Globus pallidus (tissue), 1 donor: ENCODE measurements at regions not wholly inside any gene's neighbourhood (a gene's known extent, or its start where the extent isn't known, plus 50 kb on each side); places are given as distances from the start of the nearest gene placed in this dataset.

Experiments used
- DNase-seq: peaks from one replicate; pipeline ENCODE4 v3.0.0-alpha.2; 2015; ENCODE audit warnings: low spot score

DNA sequence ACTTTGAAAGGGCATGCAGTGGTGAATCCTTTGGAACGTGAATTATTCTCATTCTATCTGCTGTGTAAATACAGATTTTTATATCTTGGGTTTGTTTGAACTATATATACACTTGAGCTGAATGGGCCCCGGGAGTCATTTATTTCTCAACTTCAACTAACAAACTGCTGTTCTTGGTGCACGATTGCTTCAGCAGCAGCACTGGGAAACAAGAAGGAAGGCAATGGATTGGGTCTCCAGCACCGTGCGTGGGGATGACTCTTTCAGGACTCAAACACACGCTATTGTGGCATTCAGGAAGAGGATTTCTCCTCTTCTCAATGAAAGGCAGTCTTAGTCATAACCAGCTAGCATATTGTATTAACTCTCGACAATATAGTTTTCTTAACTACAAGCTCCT is 226.0 kb upstream of the NFE2L3 start:
- DNase-seq = no peak

DNA sequence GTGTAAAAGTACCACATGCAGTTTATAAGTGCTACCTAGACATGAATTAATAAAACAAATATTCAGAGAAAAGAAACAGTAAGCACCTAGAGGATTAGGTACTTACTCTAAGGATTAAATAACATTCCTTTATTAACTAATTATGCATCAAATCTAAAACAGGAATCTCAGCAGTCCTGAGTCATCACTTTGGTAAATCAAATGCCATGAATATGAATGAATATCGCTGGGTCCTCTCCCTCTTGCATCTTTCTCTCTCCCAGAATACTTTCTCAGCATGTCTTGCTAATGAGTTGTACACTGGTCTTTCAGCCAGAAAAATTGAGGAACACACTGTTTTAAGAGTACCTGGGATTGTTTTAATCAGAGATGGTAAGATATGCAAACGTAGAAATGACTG is 225.5 kb upstream of the NFE2L3 start:
- DNase-seq = no peak

DNA sequence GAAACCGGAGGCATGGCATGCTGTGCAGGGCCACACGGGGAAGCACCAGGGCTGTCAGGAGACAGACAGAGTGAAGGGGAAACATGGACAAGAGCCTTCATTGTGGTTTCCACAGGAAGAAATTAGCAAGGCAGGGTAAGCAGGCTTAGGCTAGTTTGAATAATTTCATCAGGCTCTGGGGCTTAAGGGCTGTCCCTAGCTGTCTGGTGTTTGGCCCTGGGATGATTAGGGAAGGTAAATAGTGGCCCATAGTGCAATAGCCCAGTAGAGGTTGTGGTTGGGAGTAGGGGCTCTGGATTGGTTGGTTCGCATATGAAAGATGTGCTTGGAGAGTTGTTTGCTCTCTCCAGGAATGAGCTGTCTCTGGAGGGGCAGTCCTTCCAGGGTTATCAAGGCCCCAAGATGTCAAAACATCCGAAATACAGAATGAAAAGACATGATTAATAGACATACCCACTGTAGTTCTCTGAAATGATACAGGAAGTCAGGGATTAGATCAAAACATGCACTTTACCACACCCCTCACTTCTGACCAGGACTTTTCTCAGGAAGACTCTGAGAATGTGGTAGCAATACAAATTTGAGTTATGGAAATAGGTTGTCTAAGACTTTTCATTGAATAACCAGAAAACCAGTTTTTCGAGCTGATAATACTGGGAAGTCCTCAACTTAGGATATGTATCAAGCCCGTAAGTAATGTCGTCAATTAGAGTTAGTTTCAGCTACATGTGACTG is 224.9 kb upstream of the NFE2L3 start:
- no peak for DNase-seq

DNA sequence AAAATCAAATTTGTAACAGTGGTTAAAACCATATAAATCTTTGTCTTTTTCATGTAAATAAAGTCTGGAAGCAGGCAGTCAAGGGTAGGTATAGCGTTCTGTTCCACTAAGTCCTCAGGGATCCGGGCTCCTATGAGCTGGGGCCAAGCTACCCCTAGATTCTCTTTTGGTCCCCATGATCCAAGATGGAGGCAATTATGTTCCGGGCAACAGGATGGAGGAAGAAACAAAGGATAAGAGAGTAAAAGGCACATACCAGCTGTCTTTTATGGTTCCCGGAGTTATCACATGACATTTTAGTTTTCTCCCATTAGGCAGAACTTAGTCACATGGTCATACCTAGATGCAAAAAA is 224.4 kb upstream of the NFE2L3 start:
- no peak for DNase-seq

DNA sequence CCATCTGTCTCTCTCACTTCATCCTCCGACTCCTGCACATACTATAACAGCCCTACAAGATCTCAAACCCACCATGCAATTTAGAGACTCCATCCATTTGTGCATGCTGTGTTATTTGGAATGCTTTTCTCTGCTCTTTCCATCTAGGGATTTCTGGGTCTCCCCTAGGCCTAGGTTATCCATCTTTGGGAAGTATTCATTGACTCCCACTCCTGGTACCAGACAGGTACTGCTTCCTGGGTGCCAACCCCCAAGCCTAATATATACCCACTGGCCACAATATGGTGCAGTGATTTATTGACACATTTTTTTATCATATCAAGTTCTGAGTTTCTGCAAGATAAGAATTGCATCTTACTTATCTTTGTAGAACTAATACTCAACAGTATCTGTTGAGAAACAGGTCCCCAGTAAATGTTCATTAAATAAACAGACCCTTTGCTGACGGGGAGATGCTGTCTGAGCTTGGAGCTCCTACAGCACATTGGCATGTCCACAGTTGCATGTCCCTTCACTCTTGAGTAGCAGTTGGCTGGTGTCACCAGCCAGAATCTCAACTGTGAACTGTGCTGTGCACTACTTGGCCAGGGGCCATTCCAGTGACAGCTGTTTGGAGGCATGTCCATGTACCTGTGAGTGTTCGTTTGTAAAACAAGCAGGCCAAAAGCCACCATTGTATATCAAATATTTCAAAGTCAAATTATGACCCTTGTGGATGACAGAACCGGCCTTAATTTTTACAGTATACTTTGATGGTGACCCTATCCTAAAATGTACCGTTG is 223.3 kb upstream of the NFE2L3 start:
- no peak for DNase-seq

DNA sequence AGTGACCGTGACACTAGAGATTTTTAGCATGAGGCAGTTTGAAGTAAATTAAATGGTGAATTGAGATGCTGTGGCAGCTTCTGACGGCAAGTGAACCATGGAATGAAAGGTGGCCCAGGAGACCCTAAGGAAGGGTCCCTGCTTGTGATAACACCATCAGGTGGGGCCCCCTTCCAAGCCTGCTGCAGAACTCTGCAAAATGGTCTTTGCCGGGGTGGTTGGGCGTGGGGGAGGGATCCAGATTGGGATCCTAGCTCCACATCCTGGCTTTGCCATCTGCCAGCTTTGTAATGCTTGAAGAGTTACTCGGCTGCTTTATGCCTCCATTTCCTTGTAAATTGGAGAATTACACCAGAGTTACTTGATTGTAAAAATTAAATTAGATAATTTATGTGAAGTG is 222.6 kb upstream of the NFE2L3 start:
- no peak for DNase-seq

DNA sequence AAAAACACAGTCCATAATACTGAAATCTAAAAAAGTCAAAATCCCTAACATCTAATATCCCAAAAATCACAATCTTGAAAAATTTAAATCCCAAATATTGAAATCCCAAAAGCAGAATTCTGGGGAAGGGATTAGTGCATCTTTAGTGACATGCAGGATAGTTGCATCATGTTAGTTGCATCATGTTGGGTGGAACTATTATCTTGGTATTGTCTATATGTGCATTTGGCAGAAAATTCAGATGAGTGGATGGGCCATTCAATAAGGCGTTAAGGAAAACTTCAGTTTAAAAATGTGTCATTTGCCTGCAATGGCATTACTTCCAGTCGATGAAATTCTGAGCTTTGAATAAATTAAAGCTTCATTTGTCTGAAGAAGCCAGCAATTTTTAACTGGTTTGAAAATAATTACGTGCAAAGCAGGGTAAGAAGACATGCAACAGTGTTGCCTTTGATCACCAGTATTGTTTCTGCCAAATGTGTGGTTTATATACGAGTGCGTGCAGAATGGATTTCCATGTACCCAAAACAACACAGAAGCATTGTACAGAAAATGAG is 221.4 kb upstream of the NFE2L3 start:
- DNase-seq = no peak

DNA sequence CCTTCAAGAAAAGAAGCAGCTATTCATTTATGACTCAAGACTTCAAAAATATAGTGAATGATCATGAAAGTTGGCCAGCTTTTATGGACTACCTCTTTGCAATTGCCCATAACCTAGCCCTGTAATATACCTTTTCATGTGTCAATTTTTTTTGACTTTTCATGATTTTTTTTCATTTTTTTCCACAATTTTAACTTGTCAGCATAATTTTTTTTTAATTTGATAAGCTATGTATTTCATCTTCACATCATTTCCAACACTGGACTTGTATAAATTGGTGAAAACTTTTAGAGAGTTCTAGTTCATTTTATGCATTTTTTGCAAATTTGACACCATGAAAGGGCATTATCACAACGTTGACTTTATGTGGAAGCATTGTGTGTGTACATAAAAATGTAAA is 220.8 kb upstream of the NFE2L3 start:
- DNase-seq = no peak

DNA sequence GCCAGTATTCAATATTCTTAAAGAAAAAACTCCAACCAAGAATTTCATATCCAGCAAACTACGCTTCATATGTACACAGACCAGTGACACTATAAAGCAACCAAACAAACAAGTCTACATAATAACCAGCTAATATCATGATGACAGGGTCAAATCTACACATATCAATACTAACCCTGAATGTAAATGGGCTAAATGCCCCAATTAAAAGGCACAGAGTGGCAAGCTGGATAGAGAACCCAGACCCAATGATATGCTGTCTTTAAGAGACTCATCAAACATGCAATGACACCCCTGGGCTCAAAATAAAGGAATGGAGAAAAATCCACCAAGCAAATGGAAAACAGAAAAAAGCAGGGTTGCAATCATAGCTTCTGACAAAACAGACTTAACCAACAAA is 218.1 kb upstream of the NFE2L3 start:
- DNase-seq = no peak

DNA sequence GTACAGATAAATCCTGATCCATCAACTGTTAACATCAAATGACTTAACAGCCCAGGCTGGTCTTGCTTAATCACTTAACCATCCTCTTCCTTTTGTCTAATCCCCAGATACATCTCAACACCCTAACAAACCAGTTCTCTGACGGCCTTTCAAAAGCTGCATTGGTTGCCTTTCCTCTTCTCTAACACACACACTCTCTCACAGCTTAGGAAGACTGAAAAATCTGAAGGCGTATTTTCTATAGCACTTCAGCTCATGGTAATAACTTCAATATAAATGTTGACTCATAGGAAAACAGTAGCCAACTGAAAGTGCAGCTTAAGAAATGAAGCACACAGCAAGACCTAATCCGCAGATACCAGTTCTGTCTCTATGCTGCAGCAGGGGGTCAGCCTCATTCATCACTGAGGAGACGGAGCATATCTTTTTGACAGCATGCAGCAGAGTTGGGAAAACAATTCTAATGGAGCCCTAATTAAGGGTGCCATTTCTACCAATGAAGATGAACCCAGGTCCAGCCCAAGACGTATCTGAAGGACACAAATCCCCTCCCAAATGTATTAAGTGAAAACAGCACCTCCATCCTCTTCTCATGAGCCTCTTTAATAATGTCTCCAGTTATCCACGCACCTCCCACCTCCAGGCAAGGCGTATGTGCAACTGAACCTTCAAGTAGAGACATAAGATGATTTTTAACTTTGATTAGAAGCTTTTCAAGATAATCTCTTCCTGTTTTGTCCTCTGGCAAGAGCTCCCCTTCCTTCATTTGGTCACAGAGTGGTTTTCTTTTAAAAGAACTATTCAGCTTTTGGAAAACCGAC is 211.7 kb upstream of the NFE2L3 start:
- no peak for DNase-seq

DNA sequence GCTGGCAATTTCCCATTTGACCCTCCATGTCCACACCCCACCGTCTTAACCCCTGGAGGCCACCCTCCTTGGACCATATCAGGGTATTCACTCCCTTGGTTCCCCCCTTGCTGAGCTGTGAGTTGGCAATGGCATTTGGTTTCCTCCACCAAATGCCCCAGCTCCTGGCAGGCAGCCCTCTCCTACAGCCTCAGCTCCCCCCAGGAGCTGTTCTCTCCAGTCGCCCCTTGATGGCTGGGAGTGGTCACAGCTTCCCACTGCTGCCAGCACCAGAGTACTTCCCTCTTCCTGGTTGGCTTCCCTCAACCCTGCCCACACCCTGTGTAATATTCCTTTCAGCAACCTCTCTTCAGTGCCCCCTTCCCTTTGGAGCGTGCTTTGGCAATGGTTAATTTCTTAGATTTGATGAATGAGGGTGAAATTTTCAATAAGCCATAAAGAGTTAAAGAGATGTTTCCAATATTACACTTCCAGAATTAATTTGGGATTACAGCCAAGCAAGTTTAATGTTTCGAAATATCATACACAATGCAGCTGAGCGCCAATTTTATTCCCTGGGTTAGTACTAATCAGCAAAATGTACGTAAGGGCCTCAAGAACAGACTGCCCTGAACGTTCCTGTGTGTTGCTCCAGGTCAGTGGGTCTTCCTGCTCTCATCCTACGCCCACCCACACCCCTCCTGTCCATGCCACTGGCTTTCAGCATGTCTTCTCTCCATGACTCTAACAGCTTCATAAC is 207.1 kb upstream of the NFE2L3 start:
- DNase-seq = no peak

DNA sequence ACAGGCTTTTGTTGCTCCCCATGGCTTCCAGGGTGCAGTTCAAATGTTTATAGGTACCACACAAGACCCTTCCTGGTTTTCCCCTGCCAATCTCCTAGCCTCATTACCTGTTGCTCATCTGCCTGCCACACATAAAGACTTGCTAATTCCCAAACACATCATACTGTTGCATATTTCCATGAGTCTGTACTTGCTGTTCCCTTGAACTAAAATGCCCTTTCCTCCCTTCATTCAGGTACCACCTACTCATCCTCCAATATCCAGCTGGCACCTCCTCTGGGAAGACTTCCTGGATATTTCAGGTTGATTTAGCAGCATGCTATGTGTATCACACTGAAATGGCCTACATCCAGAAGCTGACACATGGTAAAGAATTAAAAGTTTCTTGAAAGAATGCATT is 206.4 kb upstream of the NFE2L3 start:
- DNase-seq = no peak

DNA sequence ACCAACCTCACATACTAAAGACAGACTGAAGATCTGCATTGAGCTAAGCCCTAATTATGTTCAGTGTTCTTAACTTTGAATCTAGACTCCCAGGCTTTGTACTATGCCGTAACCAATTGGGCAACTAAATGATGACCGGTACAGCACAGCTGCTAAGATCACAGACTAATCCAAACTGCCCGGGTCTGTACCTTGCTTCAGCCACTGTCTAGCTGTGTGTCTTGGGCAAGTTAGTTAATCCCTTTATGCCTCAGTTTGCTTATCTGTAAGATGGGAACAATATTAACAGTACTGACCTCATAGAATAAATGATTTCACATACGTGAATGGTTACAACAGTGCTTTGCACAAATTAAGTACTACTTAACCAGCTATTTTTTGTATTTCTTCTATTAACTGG is 205.8 kb upstream of the NFE2L3 start:
- no peak for DNase-seq

DNA sequence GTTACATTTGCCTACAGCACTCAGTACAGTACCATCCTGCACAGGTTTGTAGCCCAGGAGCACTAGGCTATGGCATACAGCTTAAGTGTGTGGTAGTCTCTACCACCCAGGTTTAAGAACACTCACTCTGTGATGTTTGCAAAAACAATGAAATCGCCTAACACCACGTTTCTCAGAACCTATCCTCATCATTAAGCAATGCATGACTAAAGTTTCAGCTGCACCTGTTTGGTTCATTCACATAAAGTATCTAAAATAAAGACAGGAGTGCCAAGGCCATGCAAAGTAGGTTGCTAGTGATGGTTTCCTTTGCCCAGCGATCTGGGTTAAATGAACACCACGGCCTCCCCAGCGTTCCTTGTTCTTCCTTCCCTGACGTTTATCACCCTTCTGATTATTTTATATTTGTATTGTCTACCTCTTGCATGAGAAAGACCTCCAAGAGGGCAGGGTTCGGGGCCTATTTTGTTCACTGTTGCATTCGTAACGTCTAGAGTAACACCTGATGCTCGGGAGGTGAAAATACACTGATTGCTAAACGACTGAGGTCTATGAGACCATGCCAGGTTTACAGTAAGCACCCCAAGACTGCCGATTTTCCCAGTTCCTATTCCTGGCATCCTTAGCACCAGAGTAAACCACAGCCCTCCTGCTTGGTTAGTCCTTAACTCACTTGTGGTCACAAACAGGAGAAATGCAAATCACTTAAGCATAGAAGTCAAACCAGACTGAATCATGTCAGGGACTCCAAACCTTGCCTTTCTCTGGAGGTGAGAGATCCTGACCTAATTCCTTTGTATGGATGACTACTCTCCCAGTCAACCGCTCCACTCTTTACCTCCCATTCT is 204.1 kb upstream of the NFE2L3 start:
- DNase-seq = no peak

DNA sequence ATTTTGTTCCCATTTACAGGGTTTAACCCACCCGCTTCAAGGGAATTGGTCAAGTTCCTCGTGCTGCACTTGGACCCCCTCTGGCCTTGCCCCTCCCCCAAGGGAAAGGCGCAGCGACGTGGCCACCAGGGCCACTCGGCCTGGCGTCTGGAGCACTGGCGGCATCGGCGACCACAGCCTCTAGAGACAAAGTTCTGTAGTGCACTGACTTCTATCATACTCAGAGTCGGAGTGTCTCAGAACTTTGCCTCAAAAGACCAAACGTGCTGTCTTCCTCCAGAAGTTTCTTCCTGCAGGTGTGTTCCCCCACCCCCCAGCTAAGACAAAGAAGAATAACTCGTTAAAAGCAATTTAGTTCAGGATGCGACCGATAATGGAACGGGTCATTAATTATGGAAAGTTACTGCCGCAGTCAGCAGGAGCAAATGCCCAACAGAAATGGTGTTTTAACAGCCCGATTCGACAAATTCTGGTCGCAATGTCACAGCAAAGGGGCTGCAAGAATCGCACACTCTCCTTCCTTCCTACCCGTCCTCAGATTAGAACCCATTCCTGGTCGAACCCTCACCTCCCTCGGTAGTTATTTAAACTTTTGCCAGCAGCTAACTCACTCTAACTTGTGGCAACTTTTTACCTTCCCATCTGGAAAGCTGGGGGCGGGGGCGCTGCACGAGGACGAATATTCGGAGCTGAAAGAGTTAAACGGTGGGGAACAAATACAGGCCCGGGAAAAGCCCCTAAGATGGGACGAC is 202.1 kb upstream of the NFE2L3 start:
- DNase-seq = no peak

DNA sequence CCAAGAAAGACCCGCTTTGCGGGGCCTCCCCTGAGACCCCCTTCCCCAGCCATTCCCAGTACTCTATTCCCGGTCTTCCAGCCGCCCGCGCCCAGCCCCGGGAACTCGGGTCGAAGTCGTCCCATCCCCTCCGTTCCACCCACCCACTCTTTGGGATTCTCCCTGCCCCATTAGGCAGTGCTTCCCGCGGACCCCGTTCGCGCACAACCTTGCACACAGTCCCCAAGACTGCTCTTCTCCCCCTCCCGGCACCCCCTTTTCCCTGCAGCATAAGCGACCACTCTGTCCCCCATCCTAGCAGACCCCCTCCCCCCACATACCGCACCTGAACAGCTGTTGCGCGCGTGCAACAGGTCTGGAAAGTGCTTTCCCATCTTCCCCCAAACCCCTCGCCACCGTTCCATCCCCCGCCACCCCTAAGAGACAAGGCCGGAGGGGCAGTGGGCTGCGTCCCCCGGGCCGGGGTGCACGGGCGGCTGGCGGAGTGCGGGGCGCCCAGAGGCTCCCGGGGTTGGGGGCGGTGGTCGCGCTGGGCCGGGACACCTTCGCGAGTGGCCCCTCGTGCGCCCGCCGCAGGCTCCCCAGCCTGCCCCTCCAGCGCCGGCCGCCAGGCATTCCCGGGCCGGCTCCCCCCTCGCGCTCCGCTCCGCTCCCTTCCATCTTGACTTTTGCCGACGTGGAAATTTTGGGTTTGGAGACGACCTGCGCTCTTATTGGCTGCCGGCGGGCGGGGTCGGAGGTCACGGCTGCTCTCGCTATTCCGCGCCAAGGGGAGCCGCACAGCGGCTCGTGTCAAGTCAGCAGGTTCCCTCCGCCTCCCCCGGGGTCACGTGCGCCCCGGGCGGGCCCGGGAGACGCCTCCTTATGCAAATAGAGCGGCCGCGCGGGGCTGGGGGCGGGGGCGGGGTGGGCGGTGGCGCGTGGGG is 201.2 kb upstream of the NFE2L3 start:
- peak; percentile 13 for DNase-seq

DNA sequence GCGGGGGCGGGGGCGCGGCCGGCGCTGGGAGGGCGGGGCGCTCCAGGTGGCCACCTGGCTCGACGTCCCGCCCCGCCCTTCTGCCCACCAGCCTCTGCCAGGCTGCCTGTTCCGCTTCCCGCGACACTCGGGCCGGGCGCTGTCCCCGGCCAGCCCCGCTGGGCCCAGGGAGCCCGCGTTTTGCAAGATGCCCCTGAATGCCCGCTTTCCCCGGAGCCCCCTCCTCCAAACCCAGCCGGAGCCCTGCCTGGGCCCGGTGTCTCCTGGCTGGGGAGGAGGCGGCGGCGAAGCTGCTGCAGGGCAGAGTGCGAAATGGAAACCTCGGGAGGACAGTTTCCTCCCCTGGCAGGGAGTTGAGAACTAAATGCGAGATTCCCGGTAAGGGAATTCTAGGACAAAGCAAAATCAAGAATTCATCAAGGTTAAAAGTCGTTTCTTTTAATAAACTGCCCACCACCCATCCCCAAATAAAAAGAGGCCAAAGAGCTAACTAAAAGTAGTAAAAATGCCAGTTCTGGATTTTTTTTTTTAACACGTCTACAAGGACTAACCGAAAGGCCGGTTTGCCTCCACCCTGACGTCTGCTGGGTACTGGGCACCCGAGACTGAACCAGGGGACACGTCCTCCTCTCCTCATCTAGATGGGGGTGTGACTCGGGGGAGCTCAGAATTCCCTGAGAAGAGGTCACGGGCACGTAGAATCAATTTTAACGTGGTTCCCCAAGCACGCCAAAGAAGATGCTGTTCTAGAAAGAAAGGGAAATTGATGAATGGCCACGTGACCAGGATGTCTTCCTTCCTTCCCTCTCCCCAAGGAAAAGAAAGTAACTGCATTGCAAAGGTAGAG is 200.4 kb upstream of the NFE2L3 start:
- no peak for DNase-seq
